Upper lobe of left lung (tissue), 4 donors: ENCODE measurements at regions not wholly inside any gene's neighbourhood (a gene's known extent, or its start where the extent isn't known, plus 50 kb on each side); places are given as distances from the start of the nearest gene placed in this dataset.

ENCODE experiments used
- EP300 ChIP-seq, 4 donors: sonication (generic); formaldehyde crosslinking; IDR thresholded peaks; one replicate each; pipeline ENCODE4 v1.5.1; 2017; ENCODE audit warnings: antibody characterized with exemption in 4 of 4, control low read depth in 2 of 4
- POLR2A ChIP-seq, 4 donors: fragments of 450-650 bp; IDR thresholded peaks; one replicate each; pipeline ENCODE4 v1.5.1; 2016 to 2017; ENCODE audit warnings: antibody characterized with exemption in 4 of 4, mild to moderate bottlenecking in 2 of 4
- POLR2AphosphoS5 ChIP-seq, 2 donors: sonication (generic); formaldehyde crosslinking; IDR thresholded peaks; one replicate each; pipeline ENCODE4 v1.5.1; 2017; ENCODE audit warnings: antibody characterized with exemption in 2 of 2
- TF ChIP-seq, protein P1 (sequence below), 6 experiments: fragments of 450-650 bp in 4 of 6; fragments of 200-600 bp in 2 of 6; sonication (generic) in 2 of 6; IDR thresholded peaks; one replicate each; pipeline ENCODE4 v1.5.1; 2016 to 2019; ENCODE audit warnings: antibody characterized with exemption in 6 of 6

DNA sequence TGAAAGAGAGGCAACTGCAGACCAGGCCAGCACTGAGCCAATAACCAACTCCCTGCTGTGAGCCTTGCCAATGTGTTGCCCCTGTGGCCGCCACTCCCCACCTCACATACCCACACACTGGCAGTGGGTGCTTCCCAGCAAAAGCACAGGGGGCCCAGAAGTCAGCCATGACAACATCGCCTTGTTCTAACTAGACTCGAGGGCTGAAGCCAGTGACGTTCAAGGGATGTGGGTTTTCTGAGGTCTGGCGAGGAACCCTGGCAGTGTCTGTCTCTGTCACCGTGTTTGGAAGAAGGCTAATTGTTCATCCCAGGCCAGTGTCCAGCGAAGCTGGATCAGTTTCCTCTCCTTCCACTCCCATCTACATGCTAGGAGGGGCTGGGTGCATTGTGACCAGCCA is 311.8 kb upstream of the AMIGO2 start:
- TF ChIP-seq, protein P1, sequence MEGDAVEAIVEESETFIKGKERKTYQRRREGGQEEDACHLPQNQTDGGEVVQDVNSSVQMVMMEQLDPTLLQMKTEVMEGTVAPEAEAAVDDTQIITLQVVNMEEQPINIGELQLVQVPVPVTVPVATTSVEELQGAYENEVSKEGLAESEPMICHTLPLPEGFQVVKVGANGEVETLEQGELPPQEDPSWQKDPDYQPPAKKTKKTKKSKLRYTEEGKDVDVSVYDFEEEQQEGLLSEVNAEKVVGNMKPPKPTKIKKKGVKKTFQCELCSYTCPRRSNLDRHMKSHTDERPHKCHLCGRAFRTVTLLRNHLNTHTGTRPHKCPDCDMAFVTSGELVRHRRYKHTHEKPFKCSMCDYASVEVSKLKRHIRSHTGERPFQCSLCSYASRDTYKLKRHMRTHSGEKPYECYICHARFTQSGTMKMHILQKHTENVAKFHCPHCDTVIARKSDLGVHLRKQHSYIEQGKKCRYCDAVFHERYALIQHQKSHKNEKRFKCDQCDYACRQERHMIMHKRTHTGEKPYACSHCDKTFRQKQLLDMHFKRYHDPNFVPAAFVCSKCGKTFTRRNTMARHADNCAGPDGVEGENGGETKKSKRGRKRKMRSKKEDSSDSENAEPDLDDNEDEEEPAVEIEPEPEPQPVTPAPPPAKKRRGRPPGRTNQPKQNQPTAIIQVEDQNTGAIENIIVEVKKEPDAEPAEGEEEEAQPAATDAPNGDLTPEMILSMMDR (IDR thresholded peaks at IDR 0.05) = no peak
- TF ChIP-seq EP300 (IDR thresholded peaks at IDR 0.05) = no peak
- no peak for TF ChIP-seq POLR2A (IDR thresholded peaks at IDR 0.05)
- no peak for TF ChIP-seq POLR2AphosphoS5 (IDR thresholded peaks at IDR 0.05)
